GM12875 (cell line): ENCODE measurements at regions not wholly inside any gene's neighbourhood (a gene's known extent, or its start where the extent isn't known, plus 50 kb on each side); places are given as distances from the start of the nearest gene placed in this dataset.

Experiments used
- H3K4me3 ChIP-seq: one replicate; pipeline ENCODE4 v1.5.1; 2011; ENCODE audit warnings: low read depth, low read length, control low read depth
- CTCF ChIP-seq: IDR thresholded peaks from 2 replicates; pipeline ENCODE4 v1.5.1; 2011; ENCODE audit warnings: low read depth, mild to moderate bottlenecking, control low read depth, inconsistent platforms, low read length, moderate library complexity, borderline replicate concordance; ENCODE audit not compliant: insufficient read depth

GRCh38 chr14:101040538-101041442 is 137.3 kb upstream of the RTL1 start:
- no peak overlapping the region for H3K4me3 ChIP-seq
- TF ChIP-seq CTCF: no peak

- no peak for TF ChIP-seq CTCF
- H3K4me3 ChIP-seq: no peak overlapping the region
Observed at GRCh38 chr14:101043891-101044290, 140.4 kb upstream of the RTL1 start.

- no peak overlapping the region for H3K4me3 ChIP-seq
- no peak for TF ChIP-seq CTCF
Observed at GRCh38 chr14:101044741-101045140, 141.2 kb upstream of the RTL1 start.

DNA sequence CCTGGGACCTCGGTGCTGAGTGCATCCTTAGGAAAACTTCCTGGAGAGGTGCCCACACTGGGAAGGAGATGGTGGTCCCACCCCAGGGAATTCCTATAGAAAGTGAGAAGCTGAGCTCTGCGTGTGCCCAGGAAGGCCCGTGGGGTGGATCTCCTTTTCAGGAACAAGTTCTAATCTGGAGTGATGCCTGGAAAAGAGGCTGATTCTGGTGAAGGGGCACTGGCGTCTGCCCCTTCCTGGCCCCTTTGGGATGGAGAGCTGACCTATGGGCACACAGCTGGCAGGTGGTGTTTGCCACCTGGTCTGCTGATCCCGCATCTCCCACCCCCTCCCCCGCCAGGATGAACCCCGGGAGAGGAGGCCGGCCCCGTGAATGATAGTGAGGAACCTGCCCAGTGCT is 142.0 kb upstream of the RTL1 start:
- no peak for TF ChIP-seq CTCF
- no peak overlapping the region for H3K4me3 ChIP-seq

- TF ChIP-seq CTCF: no peak
- no peak overlapping the region for H3K4me3 ChIP-seq
Observed at GRCh38 chr14:101046071-101046470, 142.5 kb upstream of the RTL1 start.

DNA sequence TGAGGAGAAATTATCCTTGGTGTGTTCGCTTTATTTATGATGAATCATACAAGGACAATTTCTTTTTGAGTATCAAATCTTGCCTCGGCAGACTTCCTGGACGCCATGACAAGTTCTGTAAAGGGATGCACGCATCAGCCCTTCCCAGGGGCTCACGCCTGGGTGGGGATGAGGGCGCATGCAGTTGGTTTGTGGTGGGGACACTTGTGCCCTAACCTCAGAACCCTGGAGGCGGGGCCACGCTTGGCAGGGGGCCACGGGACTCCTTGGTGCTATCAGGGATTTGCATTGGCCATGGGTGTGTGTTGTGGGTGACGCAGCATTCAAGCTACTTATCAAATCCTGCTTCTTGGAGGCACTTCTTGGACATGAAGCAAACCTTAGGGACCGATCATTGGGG is 143.8 kb upstream of the RTL1 start:
- no peak overlapping the region for H3K4me3 ChIP-seq
- no peak for TF ChIP-seq CTCF

- no peak for TF ChIP-seq CTCF
- no peak overlapping the region for H3K4me3 ChIP-seq
Observed at GRCh38 chr14:101048766-101049165, 145.2 kb upstream of the RTL1 start.
